Breast epithelium (tissue), 3 donors: ENCODE measurements at regions not wholly inside any gene's neighbourhood (a gene's known extent, or its start where the extent isn't known, plus 50 kb on each side); places are given as distances from the start of the nearest gene placed in this dataset.

Experiments used
- POLR2A ChIP-seq: fragments of 450-650 bp; IDR thresholded peaks from one replicate; pipeline ENCODE4 v1.6.1; 2016; ENCODE audit warnings: antibody characterized with exemption, mild to moderate bottlenecking, moderate library complexity
- POLR2AphosphoS5 ChIP-seq, 3 donors: sonication (generic); formaldehyde crosslinking; IDR thresholded peaks; one replicate each; pipeline ENCODE4 v1.6.1; 2017; ENCODE audit warnings: antibody characterized with exemption in 3 of 3
- TF ChIP-seq, protein P1 (sequence below), 3 donors: fragments of 450-650 bp; IDR thresholded peaks; one replicate each; pipeline ENCODE4 v1.5.1; 2016 to 2017; ENCODE audit warnings: antibody characterized with exemption in 3 of 3, mild to moderate bottlenecking in 3 of 3, moderate library complexity in 3 of 3

DNA sequence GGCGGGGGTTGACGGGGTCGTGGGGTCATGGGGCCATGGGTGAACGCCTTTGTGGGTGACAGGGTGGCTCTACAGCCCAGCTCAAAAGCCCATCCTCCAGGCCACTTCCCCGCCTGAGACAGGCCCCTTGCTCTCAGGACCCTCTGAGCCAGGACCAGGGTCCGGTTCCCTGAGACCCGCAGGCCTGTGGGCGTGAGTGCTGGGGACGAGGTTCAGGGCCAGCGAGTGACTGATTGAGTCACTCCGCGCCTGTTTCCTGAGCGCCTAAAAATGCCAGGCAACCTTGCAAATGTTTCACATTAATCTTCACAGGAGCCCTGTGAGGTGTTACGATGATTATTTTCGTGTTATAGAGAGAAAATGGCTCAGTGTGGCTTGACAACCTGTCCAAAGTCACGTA lies 97.8 kb downstream of the ZNF674 start:
- TF ChIP-seq, protein P1, sequence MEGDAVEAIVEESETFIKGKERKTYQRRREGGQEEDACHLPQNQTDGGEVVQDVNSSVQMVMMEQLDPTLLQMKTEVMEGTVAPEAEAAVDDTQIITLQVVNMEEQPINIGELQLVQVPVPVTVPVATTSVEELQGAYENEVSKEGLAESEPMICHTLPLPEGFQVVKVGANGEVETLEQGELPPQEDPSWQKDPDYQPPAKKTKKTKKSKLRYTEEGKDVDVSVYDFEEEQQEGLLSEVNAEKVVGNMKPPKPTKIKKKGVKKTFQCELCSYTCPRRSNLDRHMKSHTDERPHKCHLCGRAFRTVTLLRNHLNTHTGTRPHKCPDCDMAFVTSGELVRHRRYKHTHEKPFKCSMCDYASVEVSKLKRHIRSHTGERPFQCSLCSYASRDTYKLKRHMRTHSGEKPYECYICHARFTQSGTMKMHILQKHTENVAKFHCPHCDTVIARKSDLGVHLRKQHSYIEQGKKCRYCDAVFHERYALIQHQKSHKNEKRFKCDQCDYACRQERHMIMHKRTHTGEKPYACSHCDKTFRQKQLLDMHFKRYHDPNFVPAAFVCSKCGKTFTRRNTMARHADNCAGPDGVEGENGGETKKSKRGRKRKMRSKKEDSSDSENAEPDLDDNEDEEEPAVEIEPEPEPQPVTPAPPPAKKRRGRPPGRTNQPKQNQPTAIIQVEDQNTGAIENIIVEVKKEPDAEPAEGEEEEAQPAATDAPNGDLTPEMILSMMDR (IDR thresholded peaks at IDR 0.05): no peak
- TF ChIP-seq POLR2A (no peak), POLR2AphosphoS5 (IDR thresholded peaks at IDR 0.05) (no peak)
